ENCODE measurements at regions not wholly inside any gene's neighbourhood (a gene's known extent, or its start where the extent isn't known, plus 50 kb on each side); places are given as distances from the start of the nearest gene placed in this dataset.

- no peak for DNase-seq (ENCODE audit: low read depth in 2 of 2)
Observed at GRCh38 chr14:71287567-71287966, 380.3 kb downstream of the PCNX1 start.

GRCh38 chr14:71289536-71289935 lies 382.3 kb downstream of the PCNX1 start:
- DNase-seq (ENCODE audit: low read depth in 2 of 2) = no peak

GRCh38 chr14:71290301-71290700 lies 383.0 kb downstream of the PCNX1 start:
- no peak for DNase-seq (ENCODE audit: low read depth in 2 of 2)

- DNase-seq (ENCODE audit: low read depth in 2 of 2) = peak; percentile 19 to 36
Observed at GRCh38 chr14:71290960-71291466, 383.8 kb downstream of the PCNX1 start.

- no peak for DNase-seq (ENCODE audit: low read depth in 2 of 2)
Observed at GRCh38 chr14:71296184-71296583, 388.9 kb downstream of the PCNX1 start.

GRCh38 chr14:71300566-71301330 lies 393.5 kb downstream of the PCNX1 start:
- no peak for DNase-seq (ENCODE audit: low read depth in 2 of 2)

GRCh38 chr14:71301611-71302010 lies 394.4 kb downstream of the PCNX1 start:
- DNase-seq (ENCODE audit: low read depth in 2 of 2) = no peak

- DNase-seq (ENCODE audit: low read depth in 2 of 2) = no peak
Observed at GRCh38 chr14:71304690-71305089, 397.4 kb downstream of the PCNX1 start.

GRCh38 chr14:71308671-71309070 lies 401.4 kb downstream of the PCNX1 start:
- DNase-seq (ENCODE audit: low read depth in 2 of 2) = no peak

- no peak for DNase-seq (ENCODE audit: low read depth in 2 of 2)
Observed at GRCh38 chr14:71309756-71310155, 402.5 kb downstream of the PCNX1 start.

GRCh38 chr14:71311061-71311460 lies 403.8 kb downstream of the PCNX1 start:
- DNase-seq (ENCODE audit: low read depth in 2 of 2) = no peak

- DNase-seq (ENCODE audit: low read depth in 2 of 2) = no peak
Observed at GRCh38 chr14:71314717-71315116, 407.5 kb downstream of the PCNX1 start.

GRCh38 chr14:71317385-71318096 lies 410.3 kb downstream of the PCNX1 start:
- DNase-seq (ENCODE audit: low read depth in 2 of 2) = no peak

GRCh38 chr14:71318097-71318459 lies 410.8 kb downstream of the PCNX1 start:
- no peak for DNase-seq (ENCODE audit: low read depth in 2 of 2)

GRCh38 chr14:71319666-71320065 lies 412.4 kb downstream of the PCNX1 start:
- DNase-seq (ENCODE audit: low read depth in 2 of 2) = no peak

GRCh38 chr14:71320107-71320733 lies 413.0 kb downstream of the PCNX1 start, which contains the start of gene SIPA1L1:
Gene SIPA1L1, plus strand, starts transcription at chr14:71320476.
- peak; percentile 95 to 97 for DNase-seq (ENCODE audit: low read depth in 2 of 2)

- peak; percentile 24 to 31 for DNase-seq (ENCODE audit: low read depth in 2 of 2)
Observed at GRCh38 chr14:71320734-71321573, 413.7 kb downstream of the PCNX1 start.

GRCh38 chr14:71321574-71322315 lies 414.5 kb downstream of the PCNX1 start:
- no peak for DNase-seq (ENCODE audit: low read depth in 2 of 2)

GRCh38 chr14:71322655-71323250 lies 415.5 kb downstream of the PCNX1 start:
- no peak for DNase-seq (ENCODE audit: low read depth in 2 of 2)

- peak in 1 of 2 experiments; percentile 18 for DNase-seq (ENCODE audit: low read depth in 2 of 2)
Observed at GRCh38 chr14:71324767-71325272, 417.6 kb downstream of the PCNX1 start.
